ENCODE measurements at regions not wholly inside any gene's neighbourhood (a gene's known extent, or its start where the extent isn't known, plus 50 kb on each side); places are given as distances from the start of the nearest gene placed in this dataset.

DNA sequence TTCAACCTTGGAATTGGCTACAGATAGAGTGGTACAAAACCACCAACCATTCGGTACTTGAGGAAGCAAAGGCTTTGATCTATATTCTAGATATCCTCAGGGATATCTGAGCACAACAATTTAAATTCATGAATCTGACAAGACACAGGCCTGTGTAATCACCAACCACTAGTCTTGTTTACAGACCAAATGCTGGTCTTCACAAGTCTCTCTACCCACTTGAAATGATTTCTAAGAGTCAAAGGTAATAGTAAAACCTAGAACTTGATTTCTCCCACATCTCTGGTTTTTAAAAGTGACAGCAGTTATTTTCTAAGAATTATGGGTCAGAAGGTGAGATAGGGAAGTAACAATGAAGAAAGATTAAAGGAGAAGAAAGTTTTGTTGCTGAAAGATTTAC lies 613.7 kb upstream of the ACVR2A start:
- TF ChIP-seq, protein P1, sequence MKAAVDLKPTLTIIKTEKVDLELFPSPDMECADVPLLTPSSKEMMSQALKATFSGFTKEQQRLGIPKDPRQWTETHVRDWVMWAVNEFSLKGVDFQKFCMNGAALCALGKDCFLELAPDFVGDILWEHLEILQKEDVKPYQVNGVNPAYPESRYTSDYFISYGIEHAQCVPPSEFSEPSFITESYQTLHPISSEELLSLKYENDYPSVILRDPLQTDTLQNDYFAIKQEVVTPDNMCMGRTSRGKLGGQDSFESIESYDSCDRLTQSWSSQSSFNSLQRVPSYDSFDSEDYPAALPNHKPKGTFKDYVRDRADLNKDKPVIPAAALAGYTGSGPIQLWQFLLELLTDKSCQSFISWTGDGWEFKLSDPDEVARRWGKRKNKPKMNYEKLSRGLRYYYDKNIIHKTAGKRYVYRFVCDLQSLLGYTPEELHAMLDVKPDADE (IDR thresholded peaks at IDR 0.05), result no peak
- TF ChIP-seq, protein P2, sequence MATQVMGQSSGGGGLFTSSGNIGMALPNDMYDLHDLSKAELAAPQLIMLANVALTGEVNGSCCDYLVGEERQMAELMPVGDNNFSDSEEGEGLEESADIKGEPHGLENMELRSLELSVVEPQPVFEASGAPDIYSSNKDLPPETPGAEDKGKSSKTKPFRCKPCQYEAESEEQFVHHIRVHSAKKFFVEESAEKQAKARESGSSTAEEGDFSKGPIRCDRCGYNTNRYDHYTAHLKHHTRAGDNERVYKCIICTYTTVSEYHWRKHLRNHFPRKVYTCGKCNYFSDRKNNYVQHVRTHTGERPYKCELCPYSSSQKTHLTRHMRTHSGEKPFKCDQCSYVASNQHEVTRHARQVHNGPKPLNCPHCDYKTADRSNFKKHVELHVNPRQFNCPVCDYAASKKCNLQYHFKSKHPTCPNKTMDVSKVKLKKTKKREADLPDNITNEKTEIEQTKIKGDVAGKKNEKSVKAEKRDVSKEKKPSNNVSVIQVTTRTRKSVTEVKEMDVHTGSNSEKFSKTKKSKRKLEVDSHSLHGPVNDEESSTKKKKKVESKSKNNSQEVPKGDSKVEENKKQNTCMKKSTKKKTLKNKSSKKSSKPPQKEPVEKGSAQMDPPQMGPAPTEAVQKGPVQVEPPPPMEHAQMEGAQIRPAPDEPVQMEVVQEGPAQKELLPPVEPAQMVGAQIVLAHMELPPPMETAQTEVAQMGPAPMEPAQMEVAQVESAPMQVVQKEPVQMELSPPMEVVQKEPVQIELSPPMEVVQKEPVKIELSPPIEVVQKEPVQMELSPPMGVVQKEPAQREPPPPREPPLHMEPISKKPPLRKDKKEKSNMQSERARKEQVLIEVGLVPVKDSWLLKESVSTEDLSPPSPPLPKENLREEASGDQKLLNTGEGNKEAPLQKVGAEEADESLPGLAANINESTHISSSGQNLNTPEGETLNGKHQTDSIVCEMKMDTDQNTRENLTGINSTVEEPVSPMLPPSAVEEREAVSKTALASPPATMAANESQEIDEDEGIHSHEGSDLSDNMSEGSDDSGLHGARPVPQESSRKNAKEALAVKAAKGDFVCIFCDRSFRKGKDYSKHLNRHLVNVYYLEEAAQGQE (IDR thresholded peaks at IDR 0.05; ENCODE audit: unreplicated experiment), result no peak
- TF ChIP-seq POLR2AphosphoS5 (IDR thresholded peaks at IDR 0.05; ENCODE audit: low read depth) (no peak), EZH2 (IDR thresholded peaks at IDR 0.05; ENCODE audit: low read depth, unreplicated experiment) (no peak), CREB1 (CRISPR knock-in tag; IDR thresholded peaks at IDR 0.05; ENCODE audit: low read depth) (no peak), EZH2phosphoT487 (IDR thresholded peaks at IDR 0.05; ENCODE audit: unreplicated experiment) (no peak), JUNB (IDR thresholded peaks at IDR 0.05; ENCODE audit: unreplicated experiment) (no peak), ZNF331 (CRISPR knock-in tag; IDR thresholded peaks at IDR 0.05; ENCODE audit: low read depth) (no peak)
- TF ChIP-seq, protein P3, sequence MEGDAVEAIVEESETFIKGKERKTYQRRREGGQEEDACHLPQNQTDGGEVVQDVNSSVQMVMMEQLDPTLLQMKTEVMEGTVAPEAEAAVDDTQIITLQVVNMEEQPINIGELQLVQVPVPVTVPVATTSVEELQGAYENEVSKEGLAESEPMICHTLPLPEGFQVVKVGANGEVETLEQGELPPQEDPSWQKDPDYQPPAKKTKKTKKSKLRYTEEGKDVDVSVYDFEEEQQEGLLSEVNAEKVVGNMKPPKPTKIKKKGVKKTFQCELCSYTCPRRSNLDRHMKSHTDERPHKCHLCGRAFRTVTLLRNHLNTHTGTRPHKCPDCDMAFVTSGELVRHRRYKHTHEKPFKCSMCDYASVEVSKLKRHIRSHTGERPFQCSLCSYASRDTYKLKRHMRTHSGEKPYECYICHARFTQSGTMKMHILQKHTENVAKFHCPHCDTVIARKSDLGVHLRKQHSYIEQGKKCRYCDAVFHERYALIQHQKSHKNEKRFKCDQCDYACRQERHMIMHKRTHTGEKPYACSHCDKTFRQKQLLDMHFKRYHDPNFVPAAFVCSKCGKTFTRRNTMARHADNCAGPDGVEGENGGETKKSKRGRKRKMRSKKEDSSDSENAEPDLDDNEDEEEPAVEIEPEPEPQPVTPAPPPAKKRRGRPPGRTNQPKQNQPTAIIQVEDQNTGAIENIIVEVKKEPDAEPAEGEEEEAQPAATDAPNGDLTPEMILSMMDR (conservative IDR thresholded peaks at IDR 0.05; ENCODE audit: low read depth in 2 of 2), result no peak

Data from GM23338 (cell line).